AG04449 (cell line): ENCODE measurements at regions not wholly inside any gene's neighbourhood (a gene's known extent, or its start where the extent isn't known, plus 50 kb on each side); places are given as distances from the start of the nearest gene placed in this dataset.

Experiments
- CTCF ChIA-PET: fragments of 350-600 bp; formaldehyde crosslinking; extraction: SDS; loops from one replicate; lab custom pipeline; 2021; ENCODE audit warnings: antibody characterized with exemption; lab: Yijun Ruan, JAX
- POLR2A ChIA-PET: fragments of 400-600, 350-600 bp; formaldehyde crosslinking; extraction: SDS; loops from one replicate; lab custom pipeline; 2020; ENCODE audit warnings: antibody characterized with exemption, inconsistent platforms; lab: Yijun Ruan, JAX
- DNase-seq: peaks from one replicate; pipeline ENCODE4 v3.0.0-alpha.2; 2010; ENCODE audit warnings: low read depth, low spot score
- H3K4me3 ChIP-seq: 2 replicates; pipeline ENCODE4 v1.5.1; 2011; ENCODE audit warnings: low read depth, mild to moderate bottlenecking, control low read depth, low read length
- TF ChIP-seq, protein P1 (sequence below): IDR thresholded peaks from one replicate; pipeline ENCODE4 v1.5.1; 2011; ENCODE audit warnings: mild to moderate bottlenecking, moderate library complexity, low read length, control low read depth, inconsistent platforms; ENCODE audit not compliant: insufficient read depth; ENCODE audit errors: missing control alignments

DNA sequence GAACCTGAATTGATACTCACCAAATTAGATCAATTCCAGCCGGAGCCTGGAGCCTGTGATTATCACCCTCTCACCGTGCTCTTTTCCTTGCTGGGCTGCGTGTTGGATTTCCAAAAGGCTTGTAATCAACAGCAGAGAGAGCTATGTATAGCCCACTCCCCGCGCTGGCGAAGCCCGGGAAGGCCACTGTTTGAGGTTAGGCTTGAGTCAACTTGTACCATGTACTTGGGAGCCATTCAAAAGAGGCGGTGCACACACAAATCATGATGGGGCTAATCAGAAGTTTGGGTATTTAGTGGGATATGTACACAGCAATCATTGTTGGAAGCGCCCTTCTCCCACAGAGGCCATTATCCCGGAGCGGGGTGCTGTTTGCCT, 151.6 kb downstream of the GLI2 start:
- TF ChIP-seq, protein P1, sequence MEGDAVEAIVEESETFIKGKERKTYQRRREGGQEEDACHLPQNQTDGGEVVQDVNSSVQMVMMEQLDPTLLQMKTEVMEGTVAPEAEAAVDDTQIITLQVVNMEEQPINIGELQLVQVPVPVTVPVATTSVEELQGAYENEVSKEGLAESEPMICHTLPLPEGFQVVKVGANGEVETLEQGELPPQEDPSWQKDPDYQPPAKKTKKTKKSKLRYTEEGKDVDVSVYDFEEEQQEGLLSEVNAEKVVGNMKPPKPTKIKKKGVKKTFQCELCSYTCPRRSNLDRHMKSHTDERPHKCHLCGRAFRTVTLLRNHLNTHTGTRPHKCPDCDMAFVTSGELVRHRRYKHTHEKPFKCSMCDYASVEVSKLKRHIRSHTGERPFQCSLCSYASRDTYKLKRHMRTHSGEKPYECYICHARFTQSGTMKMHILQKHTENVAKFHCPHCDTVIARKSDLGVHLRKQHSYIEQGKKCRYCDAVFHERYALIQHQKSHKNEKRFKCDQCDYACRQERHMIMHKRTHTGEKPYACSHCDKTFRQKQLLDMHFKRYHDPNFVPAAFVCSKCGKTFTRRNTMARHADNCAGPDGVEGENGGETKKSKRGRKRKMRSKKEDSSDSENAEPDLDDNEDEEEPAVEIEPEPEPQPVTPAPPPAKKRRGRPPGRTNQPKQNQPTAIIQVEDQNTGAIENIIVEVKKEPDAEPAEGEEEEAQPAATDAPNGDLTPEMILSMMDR: no peak
- ChIA-PET CTCF (interaction anchor here (1.0 kb wide), 1 partner anchor 191 kb away, joined by 3 read pairs; no protein-coding TSS in a partner anchor), POLR2A (no interaction called here)
- no peak for DNase-seq
- no peak overlapping the region for H3K4me3 ChIP-seq

DNA sequence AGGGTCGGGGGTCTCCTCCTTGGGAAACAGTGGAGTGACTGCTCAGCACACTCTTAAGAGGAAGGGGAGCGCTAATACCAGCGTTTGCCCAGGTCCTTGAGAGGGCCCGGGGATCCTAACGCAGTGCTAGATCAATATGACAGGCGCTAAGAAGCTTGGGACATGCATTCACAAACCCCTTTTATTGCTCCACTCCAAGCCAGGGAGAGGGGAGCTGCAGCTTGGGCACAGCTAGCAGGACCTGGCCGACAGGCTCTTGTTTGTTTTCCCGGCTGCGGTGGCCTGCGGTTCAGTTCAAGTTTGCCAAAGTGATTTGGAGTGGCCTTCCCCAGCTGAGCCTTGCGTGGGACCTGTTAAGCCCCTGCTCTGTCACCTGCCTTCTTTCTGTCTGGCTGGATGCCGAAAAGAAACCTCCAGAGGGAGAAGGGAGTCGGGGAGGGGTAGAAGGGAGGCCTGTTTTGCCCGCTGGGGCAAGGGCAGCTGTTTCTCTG, 152.1 kb downstream of the GLI2 start:
- ChIA-PET POLR2A (no interaction called here), CTCF (interaction anchor here (1.0 kb wide), 1 partner anchor 191 kb away, joined by 3 read pairs; no protein-coding TSS in a partner anchor)
- DNase-seq: no peak

DNA sequence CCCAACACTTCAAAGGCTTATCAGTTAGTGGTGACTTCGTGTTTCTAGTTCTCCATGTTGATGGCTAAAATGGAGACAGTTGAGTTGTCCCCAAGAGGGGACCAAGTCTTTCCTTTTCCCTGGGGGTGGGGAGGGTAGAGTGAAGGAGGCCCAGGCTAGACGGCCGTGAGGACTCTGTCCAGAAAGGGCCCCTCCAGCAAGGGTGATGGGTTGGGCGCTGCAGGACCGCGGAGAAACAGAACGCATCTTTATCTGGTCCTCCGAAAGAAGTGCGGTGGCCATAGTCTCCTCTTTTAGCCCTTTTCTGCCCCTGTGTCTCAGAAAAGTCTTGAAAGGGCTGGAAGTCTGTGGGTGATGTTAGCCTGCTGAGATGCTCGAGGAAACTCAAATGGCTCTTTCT, 153.2 kb downstream of the GLI2 start:
- CTCF ChIA-PET: no interaction called here
- POLR2A ChIA-PET: interaction anchor here (0.7 kb wide), 1 partner anchor 143 kb away, joined by 3 read pairs; no protein-coding TSS in a partner anchor
- no peak overlapping the region for H3K4me3 ChIP-seq
- TF ChIP-seq, protein P1: no peak
- no peak for DNase-seq

More for the DNA sequence above, 152.1 kb downstream of the GLI2 start:
- no peak overlapping the region for H3K4me3 ChIP-seq
- TF ChIP-seq, protein P1: no peak

DNA sequence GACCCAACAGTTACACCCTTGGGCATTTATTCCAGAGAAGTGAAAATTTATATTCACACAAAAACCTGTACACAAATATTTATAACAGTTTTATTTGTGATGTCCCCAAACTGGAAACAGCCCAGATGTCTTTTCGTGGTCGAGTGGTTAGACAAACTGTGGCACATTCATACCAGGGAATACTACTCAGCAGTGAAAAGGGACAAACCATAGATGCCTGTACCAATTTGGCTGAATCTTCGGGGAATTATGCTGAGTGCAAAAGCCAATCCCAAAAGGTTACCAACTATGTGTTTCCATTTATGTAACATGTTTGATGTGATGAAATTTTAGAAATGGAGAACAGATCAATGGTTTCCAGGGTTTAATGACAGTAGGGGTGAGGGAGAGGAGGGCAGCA, 154.3 kb downstream of the GLI2 start:
- H3K4me3 ChIP-seq: no peak overlapping the region
- DNase-seq: no peak
- CTCF ChIA-PET: interaction anchor here (1.1 kb wide), 1 partner anchor 12 kb away, joined by 5 read pairs; no protein-coding TSS in a partner anchor
- TF ChIP-seq, protein P1: no peak
- POLR2A ChIA-PET: no interaction called here

DNA sequence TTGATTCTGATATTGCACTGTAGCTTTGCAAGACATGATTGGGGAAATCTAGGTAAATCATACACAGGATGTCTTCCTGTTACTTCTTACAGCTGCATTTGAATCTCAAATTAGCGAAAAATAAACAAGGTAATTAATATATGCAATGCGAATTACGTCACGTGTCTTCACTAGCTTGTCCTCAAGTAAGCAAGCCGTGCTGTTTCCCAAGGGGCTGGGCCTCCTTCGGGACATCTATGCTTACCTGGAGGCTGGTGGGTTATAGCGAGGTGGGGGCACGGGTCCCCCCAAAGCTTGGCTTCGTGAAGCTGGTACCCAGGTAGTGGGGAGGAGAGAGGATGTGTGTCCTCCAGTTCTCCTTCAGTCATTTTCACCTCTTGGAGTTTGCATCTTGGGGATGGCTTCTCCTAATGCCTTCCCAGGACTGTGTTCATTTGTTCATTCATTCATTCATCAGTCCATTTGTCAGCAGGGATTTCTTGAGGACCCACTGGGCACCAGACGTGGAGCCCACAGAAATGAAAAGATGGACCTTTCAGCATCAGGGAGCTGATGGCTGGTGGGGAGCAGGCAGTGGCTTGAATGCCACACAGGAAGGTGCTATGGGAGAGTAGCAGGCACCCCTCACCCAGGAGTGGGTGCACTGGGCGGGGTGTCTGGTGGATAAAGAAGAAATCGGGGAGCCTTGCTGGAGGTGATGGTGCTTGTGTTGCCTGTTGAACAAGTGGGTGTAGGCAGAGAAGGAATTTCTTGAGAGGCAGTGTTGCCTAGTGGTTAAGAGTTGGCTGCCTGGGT, 155.1 kb downstream of the GLI2 start:
- H3K4me3 ChIP-seq: no peak overlapping the region
- ChIA-PET POLR2A (no interaction called here), CTCF (interaction anchor here (1.1 kb wide), 1 partner anchor 13 kb away, joined by 5 read pairs; no protein-coding TSS in a partner anchor)
- no peak for DNase-seq
- TF ChIP-seq, protein P1: no peak
